Kidney glomerular epithelial cell (primary cell): ENCODE measurements at regions not wholly inside any gene's neighbourhood (a gene's known extent, or its start where the extent isn't known, plus 50 kb on each side); places are given as distances from the start of the nearest gene placed in this dataset.
"Not testable (repeated sequence)": the region's sequence is repeated elsewhere in the genome, so short reads cannot be mapped to it uniquely, and the experiment has no call there.

ENCODE experiments used
- DNase-seq: peaks from one replicate; lab custom pipeline; 2025; lab: John Stamatoyannopoulos, UW

DNA sequence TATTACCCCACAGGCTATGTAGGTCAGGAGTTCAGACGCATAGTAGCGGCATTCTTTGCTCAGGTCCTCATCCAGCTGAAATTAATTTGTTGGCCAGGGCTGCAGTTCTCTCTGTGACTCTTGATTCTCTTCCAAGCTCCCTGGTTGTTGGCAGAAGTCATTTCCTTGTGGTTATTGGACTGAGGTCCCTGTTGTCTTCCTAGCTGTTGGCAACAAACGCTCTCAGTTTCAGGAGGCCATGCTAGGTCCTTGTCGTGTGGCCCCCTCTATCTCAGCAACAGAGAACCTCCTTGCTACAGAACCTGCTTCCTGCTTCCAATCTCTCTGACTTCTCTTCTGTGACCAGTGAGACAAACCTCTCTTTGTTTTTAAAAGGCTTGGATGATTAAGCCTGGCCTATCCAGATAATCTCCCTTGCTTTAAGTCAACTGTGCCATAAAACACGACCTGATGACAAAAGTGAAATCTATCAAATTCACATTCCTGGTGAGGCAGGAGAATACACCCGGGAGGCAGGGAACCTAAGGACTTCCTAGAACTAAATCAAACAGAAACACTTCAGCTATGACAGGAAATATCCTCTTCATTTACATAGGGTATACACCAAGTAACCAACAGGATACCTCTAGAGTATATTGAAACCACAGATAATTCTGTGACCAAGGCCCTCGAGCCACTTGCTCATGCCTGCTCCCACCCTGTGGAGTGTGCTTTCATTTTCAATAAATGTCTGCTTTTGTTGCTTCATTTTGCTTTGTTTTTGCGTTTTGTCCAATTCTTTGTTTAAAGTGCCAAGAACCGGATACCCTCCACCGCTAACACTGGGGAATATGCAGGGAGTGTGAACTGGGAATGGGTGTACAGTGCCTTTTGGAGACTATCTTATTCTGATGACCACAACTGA, 196.0 kb downstream of the BTBD3 start:
- no peak for DNase-seq

DNA sequence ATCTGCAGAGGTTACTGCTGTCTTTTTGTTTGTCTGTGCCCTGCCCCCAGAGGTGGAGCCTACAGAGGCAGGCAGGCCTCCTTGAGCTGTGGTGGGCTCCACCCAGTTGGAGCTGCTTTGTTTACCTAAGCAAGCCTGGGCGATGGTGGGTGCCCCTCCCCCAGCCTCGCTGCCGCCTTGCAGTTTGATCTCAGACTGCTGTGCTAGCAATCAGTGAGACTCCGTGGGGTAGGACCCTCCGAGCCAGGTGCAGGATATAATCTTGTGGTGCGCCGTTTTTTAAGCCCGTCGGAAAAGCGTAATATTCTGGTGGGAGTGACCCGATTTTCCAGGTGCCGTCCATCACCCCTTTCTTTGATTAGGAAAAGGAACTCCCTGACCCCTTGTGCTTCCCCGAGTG, 211.4 kb downstream of the BTBD3 start:
- not testable (repeated sequence) for DNase-seq

DNA sequence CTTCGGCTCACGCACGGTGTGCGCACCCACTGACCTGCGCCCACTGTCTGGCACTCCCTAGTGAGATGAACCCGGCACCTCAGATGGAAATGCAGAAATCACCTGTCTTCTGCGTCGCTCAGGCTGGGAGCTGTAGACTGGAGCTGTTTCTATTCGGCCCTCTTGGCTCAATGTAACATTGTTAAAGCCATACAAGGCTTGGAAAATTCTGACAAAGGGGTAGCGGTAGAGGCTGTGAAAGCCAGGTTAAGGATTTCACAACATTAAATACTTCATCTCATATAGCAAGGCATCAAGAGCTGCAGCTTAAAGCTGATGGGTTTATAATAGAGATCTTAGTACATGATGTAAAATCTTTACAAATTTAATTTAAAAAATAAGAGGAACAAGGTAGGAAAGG, 211.8 kb downstream of the BTBD3 start:
- DNase-seq: not testable (repeated sequence)

DNA sequence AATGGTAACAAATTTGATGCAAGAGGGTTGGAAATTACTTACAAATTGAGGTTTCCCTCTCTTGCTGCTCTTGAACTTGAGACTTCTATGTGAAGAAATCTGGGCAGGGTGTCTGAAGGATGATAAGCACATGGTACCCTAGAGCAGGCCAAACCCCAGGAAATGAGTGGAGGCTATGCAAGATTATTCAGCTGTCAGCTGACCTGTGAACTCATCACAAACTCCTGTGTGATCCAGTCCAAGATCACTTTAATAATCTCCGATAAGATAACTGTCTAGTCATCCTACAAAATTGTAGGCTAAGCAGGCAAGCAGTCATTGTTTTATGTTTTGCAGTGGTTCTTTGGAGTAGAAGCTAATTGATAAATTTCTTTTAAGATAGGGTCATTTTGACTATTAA, 213.1 kb downstream of the BTBD3 start:
- no peak for DNase-seq

DNA sequence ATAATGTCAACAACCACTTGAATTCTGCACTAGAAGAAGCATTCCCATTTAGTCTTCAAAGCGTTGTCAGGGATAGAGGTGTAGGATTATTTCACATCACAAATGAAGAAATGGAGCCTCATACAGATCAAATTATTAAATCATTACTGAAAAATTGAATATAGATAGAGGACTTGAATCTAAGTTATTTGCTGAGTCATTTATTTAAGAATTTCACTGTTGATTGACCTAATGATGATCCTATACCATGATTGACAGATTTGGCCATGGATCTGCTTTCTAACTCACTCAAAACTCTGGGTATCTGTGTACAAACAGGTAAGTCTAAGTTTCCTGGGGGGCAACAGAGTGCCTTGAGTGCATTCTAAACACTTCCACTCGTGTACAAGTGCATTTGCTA, 215.9 kb downstream of the BTBD3 start:
- no peak for DNase-seq

DNA sequence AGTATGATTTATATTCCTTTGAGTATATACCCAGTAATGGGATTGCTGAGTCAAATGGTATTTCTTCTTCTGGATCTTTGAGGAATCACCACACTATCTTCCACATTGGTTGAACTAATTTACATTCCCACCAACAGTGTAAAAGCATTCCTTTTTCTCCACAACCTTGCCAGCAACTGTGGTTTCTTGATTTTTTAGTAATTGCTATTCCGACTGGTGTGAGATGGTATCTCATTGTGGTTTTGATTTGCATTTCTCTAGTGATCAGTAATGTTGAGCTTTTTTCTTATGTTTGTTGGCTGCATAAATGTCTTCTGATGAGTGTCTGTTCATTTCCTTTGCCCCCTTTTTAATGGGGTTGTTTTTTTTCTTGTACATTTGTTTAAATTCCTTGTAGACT, 228.3 kb downstream of the BTBD3 start:
- not testable (repeated sequence) for DNase-seq

DNA sequence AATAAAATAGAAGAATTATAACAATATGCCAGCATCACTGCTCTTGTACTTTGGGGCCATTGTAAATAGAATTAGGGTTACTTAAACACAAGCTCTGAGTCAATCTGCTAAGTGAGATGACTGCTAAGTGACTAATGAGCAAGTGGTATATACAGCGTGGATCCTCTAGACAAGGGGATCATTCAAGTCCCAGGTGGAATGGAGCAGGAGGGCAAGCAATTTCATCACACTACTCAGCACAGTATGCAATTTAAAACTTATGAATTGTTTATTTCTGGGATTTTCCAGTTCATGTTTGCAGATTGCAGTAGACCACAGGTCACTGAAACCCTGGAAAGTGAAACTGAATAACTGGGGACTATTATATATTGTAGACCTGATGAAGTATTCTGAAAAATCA, 235.3 kb downstream of the BTBD3 start:
- DNase-seq: no peak

DNA sequence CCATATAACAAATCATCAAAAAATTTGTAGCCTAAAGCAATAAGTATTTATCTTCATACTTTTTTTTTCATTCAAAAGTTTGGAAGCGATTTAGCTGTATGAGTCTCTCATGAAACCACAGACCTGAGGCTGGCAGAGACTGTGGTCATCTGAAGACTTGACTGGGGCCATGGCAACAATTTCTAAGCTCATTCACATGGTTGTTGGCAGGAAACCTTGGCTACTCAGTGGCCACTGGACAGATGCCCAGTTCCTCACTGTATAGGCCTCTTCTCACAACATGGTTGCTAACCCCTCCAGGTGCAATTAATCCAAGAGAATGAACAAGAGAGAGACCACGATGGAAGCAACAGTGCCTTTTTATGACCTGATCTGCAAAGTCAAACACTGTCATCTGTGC, 235.9 kb downstream of the BTBD3 start:
- DNase-seq: no peak

DNA sequence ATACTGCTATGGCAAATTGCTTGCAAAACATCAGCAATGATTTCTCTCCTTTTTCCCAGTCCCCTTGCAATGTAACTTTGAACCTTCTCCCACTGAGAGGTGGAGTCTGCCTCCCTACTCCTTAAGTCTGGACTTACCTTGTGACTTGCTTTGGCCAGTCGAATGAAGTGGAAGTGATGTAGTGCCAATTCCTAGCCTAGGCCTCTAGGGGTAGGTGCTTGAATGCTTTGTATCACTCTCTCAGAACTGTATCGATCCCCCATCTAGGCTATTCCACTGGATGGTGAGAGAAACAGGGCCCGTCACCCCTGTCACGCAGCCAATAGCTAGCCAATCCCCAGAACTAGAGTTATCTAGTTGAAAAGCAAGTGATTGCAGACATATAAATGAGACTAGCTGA, 238.6 kb downstream of the BTBD3 start:
- no peak for DNase-seq

DNA sequence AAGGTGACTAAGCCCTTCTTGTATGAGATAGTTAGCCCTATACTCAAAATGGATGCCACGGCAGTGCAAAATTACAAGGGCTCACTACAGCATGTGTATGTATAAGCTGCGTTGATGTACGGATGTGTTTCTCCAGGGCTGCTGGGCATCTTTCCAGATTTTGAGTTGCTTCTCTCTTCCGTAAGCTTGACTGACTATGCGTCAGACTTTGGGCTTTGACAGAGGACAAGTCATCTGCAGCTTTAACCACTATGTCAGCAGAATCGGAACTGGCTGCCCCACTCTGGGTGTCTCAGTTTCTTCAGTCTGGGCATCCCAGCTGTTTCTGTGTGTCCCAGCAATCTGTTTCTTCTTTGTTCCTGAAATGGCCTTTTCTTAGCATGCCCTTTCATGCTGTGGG, 241.6 kb downstream of the BTBD3 start:
- no peak for DNase-seq

DNA sequence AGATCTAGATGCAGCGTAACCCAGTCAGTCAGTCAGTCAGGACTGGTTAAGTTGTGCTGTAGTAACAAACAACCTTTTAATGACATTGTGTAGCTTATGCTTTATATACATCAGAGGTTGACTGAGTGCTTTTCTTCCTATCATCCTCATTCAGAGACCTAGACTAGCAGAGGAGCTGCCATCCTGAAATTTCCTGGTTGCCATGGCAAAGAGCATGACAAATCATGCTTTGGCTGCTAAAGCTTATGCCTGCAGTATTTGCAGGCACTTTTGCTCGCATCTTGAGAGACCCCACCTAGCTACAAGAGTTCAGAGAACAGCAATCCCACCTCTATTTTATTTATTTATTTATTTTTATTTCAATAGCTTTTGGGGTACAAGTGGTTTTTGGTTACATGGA, 244.0 kb downstream of the BTBD3 start:
- no peak for DNase-seq

DNA sequence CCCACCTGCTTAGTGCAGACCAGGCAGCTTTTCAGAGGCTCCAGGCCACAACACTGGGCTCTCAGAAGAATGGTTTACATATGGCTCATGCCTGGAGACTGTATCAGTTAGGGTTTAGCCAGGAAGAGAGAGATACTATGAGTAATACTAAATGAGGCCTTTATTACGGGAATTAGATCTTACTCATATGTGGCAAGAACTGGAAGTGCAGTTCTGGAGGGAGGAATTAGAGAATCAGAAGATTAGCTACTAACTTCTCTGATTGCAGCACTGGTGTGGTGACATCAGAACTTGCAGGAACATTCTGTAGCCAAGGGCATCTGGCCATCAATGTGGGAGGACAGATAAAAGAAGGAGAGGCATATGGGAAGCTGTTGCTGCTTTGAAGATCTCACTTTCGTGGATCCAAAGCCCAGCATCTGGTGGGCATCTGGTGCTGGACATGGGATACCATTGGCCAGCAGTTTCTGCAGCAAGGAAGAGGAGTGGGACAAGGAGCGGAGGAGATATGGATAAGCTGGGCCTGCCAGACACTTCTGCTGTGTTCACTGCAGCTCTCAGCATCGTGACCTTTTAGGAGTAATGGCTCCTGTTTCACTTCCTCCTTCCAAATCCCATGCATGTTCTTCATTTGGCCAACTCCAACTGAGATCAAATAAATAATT, 248.5 kb downstream of the BTBD3 start:
- no peak for DNase-seq

DNA sequence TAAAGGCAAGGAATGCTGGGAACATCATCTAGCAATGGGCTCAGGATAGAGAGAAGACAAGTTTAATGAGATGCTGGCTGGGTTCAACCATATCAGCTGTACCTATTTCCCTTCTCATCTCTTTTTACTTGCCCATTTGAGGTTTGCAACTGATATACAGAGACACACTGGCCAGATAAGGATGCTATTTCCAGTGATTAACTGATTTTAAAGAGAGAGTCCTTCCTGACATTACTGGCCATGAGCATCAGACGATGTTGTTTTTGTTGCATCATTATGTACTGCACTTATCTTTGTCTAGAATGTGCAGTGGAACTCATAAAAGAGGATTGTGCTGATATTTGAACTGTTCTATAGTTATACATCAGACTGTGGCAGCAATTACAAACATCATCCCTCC, 252.7 kb downstream of the BTBD3 start:
- DNase-seq: no peak

DNA sequence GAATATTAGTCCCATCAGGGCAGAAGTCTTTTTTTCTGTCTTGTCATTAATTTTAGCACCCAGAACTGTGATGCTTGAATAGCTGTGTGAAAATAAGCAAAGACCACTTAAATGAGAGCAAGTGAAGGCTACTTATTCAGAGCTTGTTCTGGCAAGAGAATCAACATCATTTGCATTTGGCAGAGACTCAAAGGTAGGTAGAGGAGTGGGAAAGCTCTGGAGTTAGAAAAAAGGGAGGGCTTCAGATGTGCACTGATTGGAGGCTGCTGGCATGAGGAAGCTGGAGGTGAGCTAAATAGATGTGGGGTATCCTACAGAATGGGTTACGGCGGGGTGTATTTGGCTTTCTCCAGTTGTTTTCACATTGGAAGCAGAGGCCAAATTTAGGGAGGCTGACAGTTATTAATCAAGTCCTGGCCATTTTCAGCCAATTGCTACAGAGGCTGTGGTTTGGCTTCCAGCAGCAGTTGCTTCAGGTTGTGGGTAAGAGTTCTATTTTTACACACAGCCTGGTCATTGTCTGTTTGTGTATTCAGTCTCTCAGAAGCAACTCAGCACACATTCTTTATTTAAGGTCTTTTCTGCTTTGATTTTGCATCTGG, 254.3 kb downstream of the BTBD3 start:
- DNase-seq: no peak

DNA sequence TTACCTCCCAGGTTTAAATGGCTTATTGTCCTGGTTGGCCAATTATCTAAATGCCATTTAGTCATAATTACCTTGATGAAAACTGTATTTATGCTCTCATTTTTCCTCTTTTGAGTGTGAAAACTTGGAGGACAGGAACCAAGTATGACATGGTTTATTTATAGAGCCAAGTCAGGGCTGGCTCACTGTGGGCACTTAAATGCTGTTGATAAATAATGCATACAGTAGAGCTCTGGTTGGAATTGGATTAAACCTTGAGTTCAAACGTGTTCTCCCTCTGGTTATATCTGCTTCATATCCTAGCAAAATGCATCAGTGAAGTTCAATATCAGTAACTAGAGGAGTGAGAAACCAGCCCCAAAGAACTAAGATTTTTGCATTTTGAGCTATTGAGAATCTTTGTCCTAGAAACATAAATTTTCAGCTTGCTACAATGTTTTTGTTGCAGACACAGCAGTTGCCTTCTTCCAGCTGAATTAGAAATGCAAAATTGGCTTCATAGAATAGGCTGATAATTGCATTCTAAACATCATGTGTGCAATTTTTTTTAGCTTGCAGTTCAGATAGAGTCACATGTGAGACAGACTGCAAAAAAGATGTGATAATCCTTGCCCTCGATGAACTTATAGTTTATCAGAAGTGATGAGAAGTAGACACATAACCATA, 255.8 kb downstream of the BTBD3 start:
- DNase-seq: no peak

DNA sequence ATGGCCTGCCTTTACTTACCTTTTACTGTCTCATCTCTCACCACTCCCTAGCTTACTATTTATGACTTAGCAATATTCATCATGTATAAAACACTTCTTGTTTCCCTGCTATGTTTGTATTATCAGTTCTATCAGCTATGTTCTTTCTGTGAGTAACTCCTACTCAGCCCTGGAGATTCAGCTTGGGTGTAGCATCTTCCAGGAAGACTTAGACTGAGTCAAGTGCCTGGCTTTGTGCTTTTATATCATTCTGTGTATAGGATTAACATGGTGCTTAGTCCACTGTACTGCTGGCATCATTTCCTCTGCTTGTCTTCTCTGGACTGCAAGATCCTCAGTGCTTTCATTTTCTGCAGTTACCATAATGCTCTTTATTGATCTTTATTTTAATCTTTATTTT, 257.8 kb downstream of the BTBD3 start:
- DNase-seq: no peak

DNA sequence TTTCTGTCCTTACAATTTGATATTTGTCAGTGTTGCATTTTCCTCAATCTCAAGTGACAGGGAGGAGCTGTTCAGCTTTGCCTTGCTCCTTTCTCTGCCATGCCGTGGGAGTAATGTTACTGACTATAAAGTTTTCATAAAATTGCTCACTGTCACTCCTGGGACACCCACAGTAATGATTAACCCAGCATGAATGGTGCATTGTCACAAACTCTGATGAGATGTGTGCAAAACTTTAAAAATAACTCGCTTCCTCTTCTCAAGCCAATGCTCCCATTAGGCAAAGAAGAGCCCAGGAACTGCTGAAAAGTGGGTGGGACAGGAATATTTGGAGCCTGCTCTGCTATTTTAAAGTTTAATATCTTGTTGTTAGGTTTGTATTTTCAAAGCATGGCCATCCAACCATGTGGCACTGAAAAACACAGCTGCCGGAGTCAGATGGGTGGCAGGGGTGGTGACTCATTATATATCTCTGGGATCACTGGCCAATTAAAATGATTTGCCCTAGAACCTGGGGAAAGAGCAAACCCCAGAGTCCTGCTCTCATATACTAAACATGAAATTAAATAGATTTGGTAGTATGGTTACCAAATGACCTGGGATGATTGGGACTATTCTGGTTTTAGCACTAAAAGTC, 260.1 kb downstream of the BTBD3 start:
- DNase-seq: no peak

DNA sequence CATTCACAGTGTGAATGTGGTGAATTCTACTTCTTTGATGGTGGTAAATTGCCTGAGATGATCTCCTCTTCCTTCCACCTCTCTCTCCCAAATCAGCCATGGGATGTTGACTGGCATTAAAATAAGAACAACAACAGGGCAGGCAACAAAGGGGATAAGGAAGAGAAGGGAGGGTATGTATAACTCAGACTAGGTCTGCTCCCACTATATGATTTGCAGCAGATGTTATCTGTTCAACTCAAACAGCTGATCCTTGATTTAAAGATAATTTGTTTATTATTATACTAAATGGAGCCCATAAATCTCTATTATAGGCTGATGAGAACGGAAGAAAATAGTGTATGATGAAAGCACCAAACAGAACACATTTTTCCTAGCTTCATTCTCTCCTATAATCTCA, 262.0 kb downstream of the BTBD3 start:
- DNase-seq: no peak

DNA sequence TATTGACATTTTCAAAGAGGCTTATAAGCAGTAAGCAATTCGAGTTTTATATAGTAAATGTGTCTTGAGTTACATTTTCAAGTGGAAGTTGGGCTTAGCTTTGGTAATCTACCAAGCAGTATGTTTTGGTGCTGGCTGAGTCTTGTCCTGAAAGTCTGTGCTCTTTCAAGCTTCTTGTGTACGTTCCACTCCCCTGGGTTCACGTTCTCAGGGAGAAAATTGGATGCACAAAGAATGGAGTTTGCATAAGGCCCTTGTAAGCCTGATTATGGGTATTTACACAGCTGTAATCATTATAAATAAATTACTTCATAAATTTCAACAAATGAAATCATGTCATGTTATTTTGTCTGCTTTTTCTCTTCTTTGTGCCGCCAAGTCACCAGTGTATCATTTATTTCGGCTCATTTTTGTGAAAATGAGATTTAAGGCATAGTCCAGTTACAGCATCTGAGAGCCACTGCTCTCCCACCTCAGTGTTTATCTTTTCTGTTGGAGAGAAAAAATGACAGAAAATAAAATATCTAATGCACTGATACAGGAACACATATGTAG, 262.5 kb downstream of the BTBD3 start:
- no peak for DNase-seq

DNA sequence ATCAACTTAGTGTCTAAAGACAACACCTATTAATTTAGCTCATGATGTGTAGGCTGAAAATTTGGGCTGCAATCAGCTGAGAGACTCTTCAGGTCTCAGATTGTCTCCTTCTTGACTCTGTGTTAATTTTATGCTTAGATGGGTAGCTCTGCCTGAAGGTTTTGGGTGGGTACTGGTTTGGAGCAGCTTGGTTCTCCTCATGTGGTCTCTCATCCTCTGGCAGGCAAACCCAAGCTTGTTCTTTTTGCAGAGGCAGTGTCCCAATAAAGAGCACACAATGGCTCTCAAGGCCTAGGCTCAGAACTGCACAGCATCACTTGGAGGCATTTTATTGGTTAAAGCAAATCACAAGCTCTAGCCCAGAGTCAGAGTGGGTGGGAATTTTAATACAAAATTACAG, 280.6 kb downstream of the BTBD3 start:
- DNase-seq: no peak

DNA sequence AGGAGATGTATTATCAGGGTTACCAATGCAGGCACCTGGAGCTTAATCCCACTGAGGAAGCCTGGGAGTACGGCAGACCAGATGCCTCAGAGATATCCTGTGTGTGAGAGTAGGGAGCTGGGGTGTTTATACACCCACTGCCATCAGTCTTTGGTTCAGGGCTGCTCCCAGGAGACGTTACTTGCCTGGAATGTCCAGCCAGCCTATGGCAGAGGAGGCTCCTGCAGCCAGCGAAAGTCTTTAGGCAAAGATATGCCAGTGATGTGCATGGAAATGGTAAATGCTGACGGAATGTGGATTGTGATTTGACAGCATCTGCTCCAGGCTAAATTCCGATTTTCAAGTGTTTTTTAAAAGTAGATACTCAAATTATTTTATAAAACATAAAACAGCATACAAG, 282.0 kb downstream of the BTBD3 start:
- DNase-seq: no peak
